ENCODE measurements at regions not wholly inside any gene's neighbourhood (a gene's known extent, or its start where the extent isn't known, plus 50 kb on each side); places are given as distances from the start of the nearest gene placed in this dataset.
"Not testable (repeated sequence)": the region's sequence is repeated elsewhere in the genome, so short reads cannot be mapped to it uniquely, and the experiment has no call there.

DNA sequence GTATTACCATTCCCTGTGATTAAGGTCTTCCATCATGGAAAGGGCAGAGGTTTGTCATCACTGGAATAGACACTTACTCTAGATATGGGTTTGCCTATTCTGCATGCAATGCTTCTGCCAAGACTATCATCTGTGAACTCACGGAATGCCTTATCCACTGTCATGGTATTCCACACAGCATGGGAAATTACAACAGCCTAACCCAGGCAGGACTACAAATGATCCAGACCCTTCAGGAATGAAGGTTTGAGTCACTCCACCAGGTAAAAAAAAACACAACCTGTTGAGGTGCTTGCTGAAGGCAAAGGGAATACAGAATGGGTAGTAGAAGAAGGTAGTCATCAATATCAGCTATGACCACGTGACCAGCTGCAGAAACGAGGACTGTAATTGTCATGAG is 89.0 kb upstream of the RANBP6 start:
- not testable (repeated sequence) for DNase-seq

- DNase-seq, result not testable (repeated sequence)
These were observed 88.5 kb upstream of the RANBP6 start for GRCh38 chr9:6103911-6104310.

- DNase-seq, result not testable (repeated sequence)
These were observed 87.0 kb upstream of the RANBP6 start for GRCh38 chr9:6102336-6102987.

- DNase-seq, result not testable (repeated sequence)
These were observed 86.3 kb upstream of the RANBP6 start for GRCh38 chr9:6101725-6102124.

- DNase-seq, result not testable (repeated sequence)
These were observed 83.9 kb upstream of the RANBP6 start for GRCh38 chr9:6099346-6099745.

DNA sequence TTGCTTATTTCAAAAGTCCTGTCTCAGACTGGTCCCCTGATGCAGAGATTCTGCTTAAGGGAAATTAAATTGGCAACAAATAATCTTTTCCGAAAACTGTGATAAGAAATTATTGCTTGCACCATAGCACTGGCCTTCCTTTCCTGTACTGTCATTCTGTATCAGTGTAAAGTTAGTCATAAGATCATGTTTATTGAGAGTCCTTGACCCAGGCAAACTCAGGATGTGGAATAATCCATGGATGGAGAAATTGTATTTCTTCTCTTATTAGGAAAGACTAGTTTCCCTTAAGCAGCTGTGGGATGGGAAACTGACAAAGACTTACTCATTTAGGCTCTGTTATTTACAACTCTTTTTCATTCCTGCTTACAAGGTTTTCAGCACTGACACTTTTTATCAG is 83.0 kb upstream of the RANBP6 start:
- no peak for DNase-seq

DNA sequence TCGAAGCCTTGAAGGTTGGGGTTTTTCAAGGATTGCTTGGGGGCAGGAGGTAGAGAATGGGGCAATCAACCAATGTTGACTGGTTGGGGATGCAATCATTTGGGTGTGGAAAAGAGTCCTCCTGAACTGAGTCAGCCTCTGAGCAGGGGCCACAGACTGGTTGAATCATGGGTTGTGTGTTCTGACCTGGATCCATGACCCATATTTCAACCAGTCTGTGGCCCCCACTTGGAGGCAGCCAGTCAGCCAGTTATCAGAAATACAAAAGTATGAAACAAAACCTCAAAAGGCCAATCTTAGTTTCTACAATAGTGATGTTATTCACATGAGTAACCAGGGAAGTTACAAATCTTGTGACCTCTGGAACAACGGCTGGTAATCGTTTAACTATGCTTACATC is 81.4 kb upstream of the RANBP6 start:
- no peak for DNase-seq

GRCh38 chr9:6090277-6091210 is 75.1 kb upstream of the RANBP6 start:
- DNase-seq, result no peak

DNA sequence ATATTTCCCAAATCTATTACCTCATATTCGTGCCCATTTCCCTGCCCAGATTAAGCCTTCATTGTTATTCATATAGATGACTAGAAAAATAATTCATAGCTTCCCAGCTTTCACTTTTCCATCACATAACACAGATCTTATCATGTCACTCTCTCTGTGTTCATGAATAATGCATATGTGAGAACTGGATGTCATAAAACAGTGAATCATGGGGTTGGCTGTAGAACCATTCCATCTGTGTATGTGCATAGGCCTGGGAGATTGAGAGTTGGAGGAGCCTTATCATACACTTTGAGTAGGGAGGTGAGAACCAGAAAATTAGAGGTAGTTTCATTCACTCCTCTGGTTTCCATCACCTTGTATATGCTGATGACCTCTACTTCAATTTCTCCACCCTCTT is 73.9 kb upstream of the RANBP6 start:
- no peak for DNase-seq

DNA sequence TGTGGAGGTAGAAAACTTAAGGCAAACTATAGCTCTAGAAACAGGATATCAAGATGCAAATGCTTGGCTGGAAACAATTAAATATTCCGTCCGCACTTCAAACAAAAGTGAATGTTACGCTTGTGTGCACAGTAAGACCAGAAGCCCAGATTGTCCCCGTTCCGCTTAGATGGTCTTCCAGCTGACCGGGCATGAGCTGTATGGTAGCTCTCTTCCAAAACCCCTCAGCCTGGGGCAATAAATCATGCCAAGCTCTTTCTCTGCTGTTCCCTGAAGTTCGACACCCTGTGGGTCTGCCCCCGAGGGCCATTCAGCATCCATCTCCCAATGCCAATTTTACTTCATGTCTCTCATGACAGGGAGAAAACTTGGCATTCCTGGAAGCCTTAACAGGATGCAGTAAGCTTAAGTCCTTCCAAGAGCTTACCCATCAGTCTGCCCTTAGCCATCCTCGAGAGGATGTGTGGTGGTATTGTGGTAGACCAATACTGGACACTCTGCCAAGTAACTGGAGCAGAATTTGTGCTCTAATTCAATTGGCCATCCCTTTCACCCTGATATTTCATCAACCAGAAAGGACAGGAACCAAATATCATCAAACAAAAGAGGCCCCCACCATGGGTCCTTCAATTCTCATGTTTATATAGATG is 70.7 kb upstream of the RANBP6 start:
- DNase-seq, result no peak

GRCh38 chr9:6080154-6080716 is 64.8 kb upstream of the RANBP6 start:
- DNase-seq, result peak in 49 of 51 donors; percentile 2 to 92 (median 53)

DNA sequence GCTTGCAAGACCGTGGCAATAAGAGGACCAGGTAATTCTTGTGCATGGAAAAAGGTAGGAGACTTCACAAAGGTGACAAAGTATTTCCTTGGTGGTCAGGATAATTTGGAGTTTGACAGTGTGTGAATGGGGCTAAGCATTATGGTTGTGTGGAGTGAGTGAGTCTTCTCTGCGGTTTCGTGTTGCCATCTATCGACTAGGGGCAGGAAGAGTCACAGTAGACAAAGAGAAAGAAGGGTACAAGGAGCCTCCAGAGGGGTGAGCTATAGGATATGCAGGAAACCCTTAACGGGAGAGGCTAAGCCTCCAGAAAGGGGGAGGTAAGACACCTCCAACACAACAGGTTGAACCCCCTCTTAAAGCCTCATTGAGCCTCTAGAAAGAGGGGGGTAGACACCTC is 64.0 kb upstream of the RANBP6 start:
- no peak for DNase-seq

DNA sequence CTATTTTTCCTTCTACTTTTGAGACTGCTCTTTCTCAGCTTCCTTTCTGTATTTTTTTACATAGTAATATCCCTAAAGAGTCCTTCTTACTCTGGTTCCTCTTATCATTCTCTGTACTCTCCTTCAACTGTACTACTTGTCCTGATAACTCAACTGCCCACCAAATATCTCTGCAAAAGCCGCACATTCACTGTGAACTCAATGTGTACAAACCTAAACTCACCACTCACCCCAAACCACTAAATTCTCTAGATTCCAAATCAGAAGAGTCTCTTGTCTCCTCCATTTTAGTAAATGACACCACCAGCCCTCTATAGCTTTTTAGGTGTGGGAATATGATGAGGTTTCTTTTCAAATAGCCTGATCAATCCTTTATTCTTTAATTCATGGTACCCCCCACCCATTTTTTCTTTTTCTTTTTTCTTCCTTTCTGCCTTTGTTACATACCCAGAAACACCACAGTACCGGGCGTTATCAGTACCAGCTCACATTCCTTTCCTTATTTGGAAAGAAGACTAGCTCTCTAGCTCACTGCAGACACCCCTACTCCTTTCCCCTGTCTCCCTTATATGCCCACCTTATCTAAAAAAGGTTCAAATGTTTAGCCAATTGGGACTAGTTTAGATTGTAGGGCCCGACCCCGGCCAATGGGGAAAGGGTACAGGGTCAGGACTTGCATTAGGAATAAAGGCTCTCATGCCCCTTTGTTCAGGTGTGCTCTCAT is 63.1 kb upstream of the RANBP6 start:
- no peak for DNase-seq

- DNase-seq, result no peak
These were observed 61.4 kb upstream of the RANBP6 start for GRCh38 chr9:6076851-6077250.

DNA sequence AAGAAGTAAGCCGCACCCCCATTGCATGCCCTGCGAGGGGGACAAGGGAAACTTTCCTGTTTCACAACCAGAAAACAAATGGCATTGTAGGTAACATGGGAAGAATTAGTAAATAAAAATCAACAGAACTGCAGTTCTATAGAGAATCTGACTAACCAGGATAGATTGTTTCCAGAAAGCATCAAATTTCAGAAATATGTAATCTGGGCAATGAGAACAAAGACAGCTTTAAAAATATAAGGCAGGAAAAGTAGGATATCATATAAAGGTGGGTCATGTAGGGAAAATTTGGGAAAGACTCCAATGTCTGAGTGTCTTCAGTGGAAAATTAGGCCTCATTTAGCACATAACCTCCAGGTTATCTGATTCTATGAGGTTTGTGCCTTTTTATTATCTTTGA is 58.3 kb upstream of the RANBP6 start:
- no peak for DNase-seq

- DNase-seq, result no peak
These were observed 57.4 kb upstream of the RANBP6 start for GRCh38 chr9:6072865-6073264.

- no peak for DNase-seq
These were observed 57.0 kb upstream of the RANBP6 start for GRCh38 chr9:6072453-6072852.

GRCh38 chr9:6068983-6069382 is 53.6 kb upstream of the RANBP6 start:
- DNase-seq, result no peak

DNA sequence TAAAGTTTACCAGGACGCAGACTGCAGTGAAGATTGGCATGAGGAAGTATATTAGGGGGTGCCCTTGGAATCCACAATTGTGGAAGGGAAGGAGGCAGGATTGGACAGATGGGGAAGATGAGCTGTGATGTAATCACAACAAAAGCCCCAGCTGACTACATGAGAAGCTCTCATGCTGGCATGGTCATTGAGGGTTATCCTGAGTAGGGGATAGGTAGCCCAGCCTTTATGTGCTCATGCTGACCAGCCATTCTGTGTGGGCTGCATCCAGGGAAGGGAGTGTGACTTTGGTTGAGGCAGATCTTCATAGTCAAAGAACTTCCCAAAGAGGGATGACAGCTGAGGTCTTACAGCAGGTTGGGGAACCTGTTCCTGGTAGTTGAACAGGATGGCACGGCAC is 52.0 kb upstream of the RANBP6 start:
- no peak for DNase-seq
